ENCODE measurements at regions not wholly inside any gene's neighbourhood (a gene's known extent, or its start where the extent isn't known, plus 50 kb on each side); places are given as distances from the start of the nearest gene placed in this dataset.

GRCh38 chr16:86229283-86229682 is 281.0 kb upstream of the FOXF1 start:
- no peak for DNase-seq (ENCODE audit: insufficient read length, low spot score, missing footprints)
- peaks cover 4% of the 10 kb centered on the region for H3K4me1 ChIP-seq (ENCODE audit: insufficient read depth, low read length)
- H2AFZ ChIP-seq (ENCODE audit: low read length): no peak overlapping the region
- H3K79me2 ChIP-seq (ENCODE audit: insufficient read depth, low read length): no peaks in the 10 kb centered on the region
- H3K4me2 ChIP-seq (ENCODE audit: insufficient read depth, low read length): no peak overlapping the region
- no peak overlapping the region for H3K4me3 ChIP-seq (ENCODE audit: insufficient read depth, low read length)
- no peak for TF ChIP-seq CTCF (IDR thresholded peaks at IDR 0.05; ENCODE audit: extremely low read depth, low read depth, low read length)
- no peak overlapping the region for H3K27ac ChIP-seq (ENCODE audit: low read depth, low read length)
- H3K36me3 ChIP-seq (ENCODE audit: insufficient read depth, low read length): no peaks in the 10 kb centered on the region
- no peaks in the 10 kb centered on the region for H3K9me3 ChIP-seq (ENCODE audit: low read depth, low read length)
- H3K27me3 ChIP-seq (ENCODE audit: insufficient read depth, low read length): peaks cover 30% of the 10 kb centered on the region
- no peaks in the 10 kb centered on the region for H4K20me1 ChIP-seq (ENCODE audit: insufficient read depth, low read length)

GRCh38 chr16:86229866-86230656 is 280.3 kb upstream of the FOXF1 start:
- no peaks in the 10 kb centered on the region for H4K20me1 ChIP-seq (ENCODE audit: insufficient read depth, low read length)
- no peak overlapping the region for H2AFZ ChIP-seq (ENCODE audit: low read length)
- peaks cover 4% of the 10 kb centered on the region for H3K4me1 ChIP-seq (ENCODE audit: insufficient read depth, low read length)
- H3K36me3 ChIP-seq (ENCODE audit: insufficient read depth, low read length): no peaks in the 10 kb centered on the region
- DNase-seq (ENCODE audit: insufficient read length, low spot score, missing footprints): no peak
- H3K9me3 ChIP-seq (ENCODE audit: low read depth, low read length): no peaks in the 10 kb centered on the region
- no peaks in the 10 kb centered on the region for H3K79me2 ChIP-seq (ENCODE audit: insufficient read depth, low read length)
- H3K4me3 ChIP-seq (ENCODE audit: insufficient read depth, low read length): no peak overlapping the region
- TF ChIP-seq CTCF (IDR thresholded peaks at IDR 0.05; ENCODE audit: extremely low read depth, low read depth, low read length): no peak
- peaks cover 27% of the 10 kb centered on the region for H3K27me3 ChIP-seq (ENCODE audit: insufficient read depth, low read length)
- no peak overlapping the region for H3K27ac ChIP-seq (ENCODE audit: low read depth, low read length)
- H3K4me2 ChIP-seq (ENCODE audit: insufficient read depth, low read length): no peak overlapping the region

GRCh38 chr16:86231321-86231995 is 278.9 kb upstream of the FOXF1 start:
- Histone ChIP-seq H3K4me3 (ENCODE audit: insufficient read depth, low read length) (no peak overlapping the region), H3K27ac (ENCODE audit: low read depth, low read length) (no peak overlapping the region), H2AFZ (ENCODE audit: low read length) (no peak overlapping the region), H3K79me2 (ENCODE audit: insufficient read depth, low read length) (no peaks in the 10 kb centered on the region), H3K4me1 (ENCODE audit: insufficient read depth, low read length) (peaks cover 4% of the 10 kb centered on the region), H3K9me3 (ENCODE audit: low read depth, low read length) (no peaks in the 10 kb centered on the region), H3K27me3 (ENCODE audit: insufficient read depth, low read length) (peaks cover 27% of the 10 kb centered on the region), H4K20me1 (ENCODE audit: insufficient read depth, low read length) (no peaks in the 10 kb centered on the region), H3K36me3 (ENCODE audit: insufficient read depth, low read length) (no peaks in the 10 kb centered on the region), H3K4me2 (ENCODE audit: insufficient read depth, low read length) (no peak overlapping the region)
- no peak for TF ChIP-seq CTCF (IDR thresholded peaks at IDR 0.05; ENCODE audit: extremely low read depth, low read depth, low read length)
- no peak for DNase-seq (ENCODE audit: insufficient read length, low spot score, missing footprints)

GRCh38 chr16:86231996-86232350 is 278.4 kb upstream of the FOXF1 start:
- Histone ChIP-seq H3K79me2 (ENCODE audit: insufficient read depth, low read length) (no peaks in the 10 kb centered on the region), H3K27ac (ENCODE audit: low read depth, low read length) (no peak overlapping the region), H3K27me3 (ENCODE audit: insufficient read depth, low read length) (peaks cover 27% of the 10 kb centered on the region), H3K36me3 (ENCODE audit: insufficient read depth, low read length) (no peaks in the 10 kb centered on the region), H3K9me3 (ENCODE audit: low read depth, low read length) (no peaks in the 10 kb centered on the region), H3K4me3 (ENCODE audit: insufficient read depth, low read length) (no peak overlapping the region), H3K4me1 (ENCODE audit: insufficient read depth, low read length) (peaks cover 4% of the 10 kb centered on the region), H4K20me1 (ENCODE audit: insufficient read depth, low read length) (no peaks in the 10 kb centered on the region), H3K4me2 (ENCODE audit: insufficient read depth, low read length) (no peak overlapping the region), H2AFZ (ENCODE audit: low read length) (no peak overlapping the region)
- no peak for TF ChIP-seq CTCF (IDR thresholded peaks at IDR 0.05; ENCODE audit: extremely low read depth, low read depth, low read length)
- DNase-seq (ENCODE audit: insufficient read length, low spot score, missing footprints): no peak
